CD14-positive monocyte (primary cell): ENCODE measurements at regions not wholly inside any gene's neighbourhood (a gene's known extent, or its start where the extent isn't known, plus 50 kb on each side); places are given as distances from the start of the nearest gene placed in this dataset.

Experiments used
- DNase-seq, 3 donors: peaks; one replicate each; pipeline ENCODE4 v3.0.0-alpha.2; 2011 to 2022
- H2AFZ ChIP-seq: 2 replicates; pipeline ENCODE4 v1.6.0; 2012; ENCODE audit warnings: mild to moderate bottlenecking, low read depth, low read length, inconsistent platforms; ENCODE audit not compliant: insufficient read depth, poor library complexity, severe bottlenecking
- H3K27ac ChIP-seq, 2 donors: 1 replicate in 1 of 2; 2 replicates in 1 of 2; pipeline ENCODE4 v1.5.1; 2012 to 2013; ENCODE audit warnings: low read length in 2 of 2, control low read depth in 1 of 2, inconsistent platforms in 1 of 2, low read depth in 1 of 2, mild to moderate bottlenecking in 1 of 2
- H3K27me3 ChIP-seq, 2 donors: one replicate each; pipeline versions ENCODE4 v1.6.0 to v1.6.1; 2011 to 2013; ENCODE audit warnings: low read length in 2 of 2; ENCODE audit not compliant: control insufficient read depth in 2 of 2, insufficient read depth in 2 of 2
- H3K36me3 ChIP-seq, 2 donors: replicated peaks in 1 of 2; 1 replicate in 1 of 2; 2 replicates in 1 of 2; pipeline versions ENCODE4 v1.5.1 to v1.6.1; 2012 to 2013; ENCODE audit warnings: low read length in 2 of 2, control low read depth in 1 of 2, inconsistent platforms in 1 of 2, mild to moderate bottlenecking in 1 of 2; ENCODE audit not compliant: insufficient read depth in 2 of 2, control insufficient read depth in 1 of 2
- H3K4me1 ChIP-seq, 2 donors: 1 replicate in 1 of 2; 2 replicates in 1 of 2; pipeline versions ENCODE4 v1.5.1 to v1.6.1; 2012 to 2013; ENCODE audit warnings: low read length in 2 of 2, control low read depth in 1 of 2, inconsistent platforms in 1 of 2, mild to moderate bottlenecking in 1 of 2, moderate library complexity in 1 of 2; ENCODE audit not compliant: insufficient read depth in 2 of 2, control insufficient read depth in 1 of 2
- H3K4me2 ChIP-seq: replicated peaks from 2 replicates; pipeline ENCODE3; 2012; ENCODE audit warnings: low read length, moderate library complexity, mild to moderate bottlenecking; ENCODE audit not compliant: poor library complexity, severe bottlenecking; ENCODE audit errors: extremely low read depth
- H3K4me3 ChIP-seq, 3 experiments: fragments of 200-600 bp in 1 of 3; sonication (generic) in 1 of 3; replicated peaks in 1 of 3; 1 replicate in 2 of 3; 2 replicates in 1 of 3; pipeline ENCODE4 v1.5.1; 2011 to 2013; ENCODE audit warnings: low read length in 3 of 3, mild to moderate bottlenecking in 3 of 3, control low read depth in 2 of 3, low read depth in 2 of 3, inconsistent platforms in 1 of 3, moderate library complexity in 1 of 3
- H3K79me2 ChIP-seq: 2 replicates; pipeline ENCODE4 v1.6.0; 2012; ENCODE audit warnings: mild to moderate bottlenecking, control low read depth, inconsistent platforms, low read length, moderate library complexity; ENCODE audit not compliant: insufficient read depth
- H3K9ac ChIP-seq: 2 replicates; pipeline ENCODE4 v1.6.0; 2017; ENCODE audit warnings: low read length, mild to moderate bottlenecking; ENCODE audit not compliant: insufficient read depth, poor library complexity, severe bottlenecking
- H3K9me3 ChIP-seq, 2 donors: replicated peaks in 1 of 2; 1 replicate in 1 of 2; 2 replicates in 1 of 2; pipeline versions ENCODE4 v1.5.1 to v1.6.1; 2012 to 2013; ENCODE audit warnings: low read length in 2 of 2, control low read depth in 1 of 2; ENCODE audit not compliant: control insufficient read depth in 1 of 2, insufficient read depth in 1 of 2
- H4K20me1 ChIP-seq: 2 replicates; pipeline ENCODE4 v1.6.0; 2012; ENCODE audit warnings: mild to moderate bottlenecking, low read length, control low read depth, moderate library complexity; ENCODE audit not compliant: insufficient read depth
- H3K27ac Mint-ChIP-seq, 7 donors: one replicate each; pipeline ENCODE4 v1.8.0; 2020; ENCODE audit warnings: mild to moderate bottlenecking in 7 of 7, mixed read lengths in 7 of 7, moderate library complexity in 6 of 7, inconsistent platforms in 2 of 7
- H3K27me3 Mint-ChIP-seq, 3 donors: one replicate each; pipeline ENCODE4 v1.8.0; 2021 to 2022; ENCODE audit warnings: low read depth in 3 of 3, mild to moderate bottlenecking in 3 of 3, mixed read lengths in 3 of 3, moderate library complexity in 3 of 3, inconsistent platforms in 1 of 3
- H3K36me3 Mint-ChIP-seq, 2 donors: one replicate each; pipeline ENCODE4 v1.8.0; 2020; ENCODE audit warnings: mixed read lengths in 2 of 2, inconsistent platforms in 1 of 2, mild to moderate bottlenecking in 1 of 2
- H3K4me1 Mint-ChIP-seq: one replicate; pipeline ENCODE4 v1.8.0; 2020; ENCODE audit warnings: mild to moderate bottlenecking, mixed read lengths
- H3K4me3 Mint-ChIP-seq, 2 donors: one replicate each; pipeline ENCODE4 v1.8.0; 2020; ENCODE audit warnings: mild to moderate bottlenecking in 2 of 2, mixed read lengths in 2 of 2, moderate library complexity in 1 of 2
- H3K9me3 Mint-ChIP-seq, 7 donors: one replicate each; pipeline ENCODE4 v1.8.0; 2020 to 2022; ENCODE audit warnings: mixed read lengths in 7 of 7, mild to moderate bottlenecking in 6 of 7, moderate library complexity in 6 of 7, inconsistent platforms in 2 of 7
- WGBS: methylation state at CpG from one replicate; pipeline ENCODE4 v1.1.5; 2013; ENCODE audit warnings: missing lambda C conversion rate; ENCODE audit not compliant: insufficient coverage; 5-methylcytosine and 5-hydroxymethylcytosine counted together
- intact Hi-C, 2 donors: fragments of 100-400 bp; cut with micrococcal nuclease; formaldehyde crosslinking; loops; one replicate each; pipeline versions ENCODE4 v1.15.0 to v1.15.1; 2023
- TF ChIP-seq, protein P1 (sequence below): fragments of 200-600 bp; IDR thresholded peaks from one replicate; pipeline ENCODE4 v1.8.0; 2022; ENCODE audit warnings: antibody characterized with exemption, mild to moderate bottlenecking

- H3K27me3 ChIP-seq = no peaks in the 10 kb centered on the region
- H3K9me3 Mint-ChIP-seq = no peaks in the 10 kb centered on the region
- no peak overlapping the region for H2AFZ ChIP-seq
- no peak overlapping the region for H3K27ac ChIP-seq
- H3K4me2 ChIP-seq = no peak overlapping the region
- no peaks in the 10 kb centered on the region for H3K4me1 Mint-ChIP-seq
- WGBS = no CpG with 5 or more reads among the region's 1 CpG
- intact Hi-C loops = no loop called here
- H3K79me2 ChIP-seq = no peaks in the 10 kb centered on the region
- H3K9ac ChIP-seq = no peak overlapping the region
- no peaks in the 10 kb centered on the region for H3K4me1 ChIP-seq
- TF ChIP-seq, protein P1, sequence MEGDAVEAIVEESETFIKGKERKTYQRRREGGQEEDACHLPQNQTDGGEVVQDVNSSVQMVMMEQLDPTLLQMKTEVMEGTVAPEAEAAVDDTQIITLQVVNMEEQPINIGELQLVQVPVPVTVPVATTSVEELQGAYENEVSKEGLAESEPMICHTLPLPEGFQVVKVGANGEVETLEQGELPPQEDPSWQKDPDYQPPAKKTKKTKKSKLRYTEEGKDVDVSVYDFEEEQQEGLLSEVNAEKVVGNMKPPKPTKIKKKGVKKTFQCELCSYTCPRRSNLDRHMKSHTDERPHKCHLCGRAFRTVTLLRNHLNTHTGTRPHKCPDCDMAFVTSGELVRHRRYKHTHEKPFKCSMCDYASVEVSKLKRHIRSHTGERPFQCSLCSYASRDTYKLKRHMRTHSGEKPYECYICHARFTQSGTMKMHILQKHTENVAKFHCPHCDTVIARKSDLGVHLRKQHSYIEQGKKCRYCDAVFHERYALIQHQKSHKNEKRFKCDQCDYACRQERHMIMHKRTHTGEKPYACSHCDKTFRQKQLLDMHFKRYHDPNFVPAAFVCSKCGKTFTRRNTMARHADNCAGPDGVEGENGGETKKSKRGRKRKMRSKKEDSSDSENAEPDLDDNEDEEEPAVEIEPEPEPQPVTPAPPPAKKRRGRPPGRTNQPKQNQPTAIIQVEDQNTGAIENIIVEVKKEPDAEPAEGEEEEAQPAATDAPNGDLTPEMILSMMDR = no peak
- H4K20me1 ChIP-seq = no peaks in the 10 kb centered on the region
- no peaks in the 10 kb centered on the region for H3K36me3 ChIP-seq
- H3K4me3 Mint-ChIP-seq = no peak overlapping the region
- H3K27me3 Mint-ChIP-seq = peaks cover 0 to 2% (median 0%) of the 10 kb centered on the region in 3 donors
- no peak overlapping the region for H3K4me3 ChIP-seq
- no peak overlapping the region for H3K27ac Mint-ChIP-seq
- H3K36me3 Mint-ChIP-seq = no peaks in the 10 kb centered on the region
- no peaks in the 10 kb centered on the region for H3K9me3 ChIP-seq
- no peak for DNase-seq
These were observed 213.1 kb downstream of the UBE2E3 start for GRCh38 chr2:181193550-181193949.

DNA sequence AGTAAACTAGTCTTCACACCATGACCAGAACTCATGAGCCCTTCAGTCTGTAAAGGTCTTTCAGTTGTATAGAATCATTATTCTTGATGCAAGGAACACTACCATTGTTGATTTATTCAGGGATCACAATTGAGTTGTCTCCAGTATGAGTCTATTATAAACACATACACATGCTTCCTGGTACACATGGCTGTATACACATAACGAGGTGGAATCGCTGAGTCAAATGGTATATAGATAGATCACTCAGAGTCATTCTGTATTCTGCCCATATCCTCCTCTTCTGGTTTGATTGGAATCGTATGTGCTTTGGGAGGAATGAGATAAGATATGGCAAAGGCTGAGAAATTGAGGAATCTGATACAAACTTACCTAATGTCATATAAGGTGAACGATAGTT, 216.0 kb downstream of the UBE2E3 start:
- Histone ChIP-seq H4K20me1 (no peaks in the 10 kb centered on the region), H3K9ac (no peak overlapping the region), H3K27ac (no peak overlapping the region), H3K36me3 (no peaks in the 10 kb centered on the region), H3K4me2 (no peak overlapping the region), H3K4me1 (no peaks in the 10 kb centered on the region), H3K9me3 (no peaks in the 10 kb centered on the region), H2AFZ (no peak overlapping the region), H3K27me3 (no peaks in the 10 kb centered on the region), H3K4me3 (no peak overlapping the region), H3K79me2 (no peaks in the 10 kb centered on the region)
- Mint-ChIP-seq H3K9me3 (peaks cover 0 to 1% (median 0%) of the 10 kb centered on the region in 7 donors), H3K4me3 (no peak overlapping the region), H3K36me3 (no peaks in the 10 kb centered on the region), H3K27me3 (no peaks in the 10 kb centered on the region), H3K4me1 (no peaks in the 10 kb centered on the region), H3K27ac (peak overlapping the region in 1 of 7 donors; percentile 5)
- DNase-seq = no peak
- intact Hi-C loops = no loop called here
- TF ChIP-seq, protein P1 = no peak
- no CpG with 5 or more reads among the region's 4 CpGs for WGBS
